ENCODE measurements at regions not wholly inside any gene's neighbourhood (a gene's known extent, or its start where the extent isn't known, plus 50 kb on each side); places are given as distances from the start of the nearest gene placed in this dataset.

DNA sequence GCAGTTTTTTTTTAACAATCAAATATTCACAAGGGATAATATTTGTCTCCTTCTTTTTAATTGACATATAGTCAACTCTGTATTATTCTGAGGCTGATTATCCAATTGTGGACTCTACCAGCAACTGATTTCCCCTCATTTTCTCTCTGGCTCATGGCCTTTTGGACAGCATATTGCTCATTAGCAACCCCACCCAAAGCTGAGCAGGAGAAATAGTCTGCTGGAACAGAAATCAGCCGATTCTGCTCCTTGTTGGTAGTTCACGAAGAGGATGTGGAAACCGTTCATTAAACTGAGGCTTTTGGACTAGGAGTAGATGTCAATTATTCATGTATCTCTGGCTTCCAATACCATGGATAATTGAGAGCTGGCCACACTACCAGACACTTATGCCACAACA lies 428.4 kb upstream of the INTU start:
- TF ChIP-seq YY1 (IDR thresholded peaks at IDR 0.05; ENCODE audit: insufficient read depth, insufficient read length), result no peak
- TF ChIP-seq SUZ12 (IDR thresholded peaks at IDR 0.05; ENCODE audit: extremely low read depth, insufficient read depth, insufficient read length), result no peak
